HUES48 (cell line): ENCODE measurements at regions not wholly inside any gene's neighbourhood (a gene's known extent, or its start where the extent isn't known, plus 50 kb on each side); places are given as distances from the start of the nearest gene placed in this dataset.
"Not testable (repeated sequence)": the region's sequence is repeated elsewhere in the genome, so short reads cannot be mapped to it uniquely, and the experiment has no call there.

Source experiments
- H3K27ac ChIP-seq: one replicate; pipeline ENCODE4 v1.7.0; 2013; ENCODE audit warnings: low read depth, low read length, inconsistent platforms
- H3K27me3 ChIP-seq: 2 replicates; pipeline ENCODE4 v1.6.1; 2013; ENCODE audit warnings: mild to moderate bottlenecking, low read length; ENCODE audit not compliant: control insufficient read depth, insufficient read depth
- H3K36me3 ChIP-seq: 2 replicates; pipeline ENCODE4 v1.6.1; 2013; ENCODE audit warnings: low read length; ENCODE audit not compliant: control insufficient read depth, insufficient read depth
- H3K4me1 ChIP-seq: 2 replicates; pipeline ENCODE4 v1.6.1; 2013; ENCODE audit warnings: mild to moderate bottlenecking, low read length; ENCODE audit not compliant: control insufficient read depth, insufficient read depth
- H3K4me3 ChIP-seq: 2 replicates; pipeline ENCODE4 v1.5.1; 2013; ENCODE audit warnings: mild to moderate bottlenecking, low read depth, low read length
- H3K9ac ChIP-seq: 2 replicates; pipeline ENCODE4 v1.6.1; 2013; ENCODE audit warnings: mild to moderate bottlenecking, low read depth, low read length, moderate library complexity
- H3K9me3 ChIP-seq: 2 replicates; pipeline ENCODE4 v1.6.1; 2013; ENCODE audit warnings: low read length; ENCODE audit not compliant: control insufficient read depth, insufficient read depth

- Histone ChIP-seq H3K27ac (no peak overlapping the region), H3K9me3 (peaks cover 13% of the 10 kb centered on the region; the same call in 1 of the 2 replicates), H3K4me1 (no peaks in the 10 kb centered on the region), H3K27me3 (no peaks in the 10 kb centered on the region), H3K4me3 (no peak overlapping the region), H3K36me3 (no peaks in the 10 kb centered on the region), H3K9ac (no peak overlapping the region)
These were observed 355.1 kb downstream of the KCNN2 start for GRCh38 chr5:114716955-114717354.

GRCh38 chr5:114704225-114704893 is 342.5 kb downstream of the KCNN2 start:
- H3K9ac ChIP-seq, H3K36me3 ChIP-seq, H3K27ac ChIP-seq, H3K9me3 ChIP-seq, H3K27me3 ChIP-seq, H3K4me3 ChIP-seq, H3K4me1 ChIP-seq: not testable (repeated sequence)

- Histone ChIP-seq H3K27me3 (no peaks in the 10 kb centered on the region), H3K9ac (no peak overlapping the region), H3K36me3 (no peaks in the 10 kb centered on the region), H3K4me1 (no peaks in the 10 kb centered on the region), H3K9me3 (no peaks in the 10 kb centered on the region), H3K4me3 (no peak overlapping the region), H3K27ac (no peak overlapping the region)
These were observed 340.9 kb downstream of the KCNN2 start for GRCh38 chr5:114702731-114703130.

- H3K27me3 ChIP-seq = no peaks in the 10 kb centered on the region
- H3K9ac ChIP-seq = no peak overlapping the region
- no peak overlapping the region for H3K4me3 ChIP-seq
- no peaks in the 10 kb centered on the region for H3K36me3 ChIP-seq
- H3K27ac ChIP-seq = no peak overlapping the region
- H3K4me1 ChIP-seq = no peaks in the 10 kb centered on the region
- H3K9me3 ChIP-seq = no peaks in the 10 kb centered on the region
These were observed 340.3 kb downstream of the KCNN2 start for GRCh38 chr5:114702136-114702535.

- no peaks in the 10 kb centered on the region for H3K27me3 ChIP-seq
- no peaks in the 10 kb centered on the region; the same call in 1 of the 2 replicates for H3K9me3 ChIP-seq
- no peaks in the 10 kb centered on the region for H3K4me1 ChIP-seq
- H3K4me3 ChIP-seq = no peak overlapping the region
- no peak overlapping the region for H3K9ac ChIP-seq
- H3K27ac ChIP-seq = no peak overlapping the region
- no peaks in the 10 kb centered on the region for H3K36me3 ChIP-seq
These were observed 339.0 kb downstream of the KCNN2 start for GRCh38 chr5:114700823-114701222.

- Histone ChIP-seq H3K36me3 (no peaks in the 10 kb centered on the region), H3K9me3 (peaks cover 14% of the 10 kb centered on the region; the same call in 1 of the 2 replicates), H3K27me3 (no peaks in the 10 kb centered on the region), H3K4me3 (no peak overlapping the region), H3K27ac (no peak overlapping the region), H3K9ac (no peak overlapping the region), H3K4me1 (no peaks in the 10 kb centered on the region)
These were observed 333.5 kb downstream of the KCNN2 start for GRCh38 chr5:114695292-114695904.

GRCh38 chr5:114686356-114686755 is 324.5 kb downstream of the KCNN2 start:
- no peaks in the 10 kb centered on the region for H3K9me3 ChIP-seq
- H3K4me3 ChIP-seq = no peak overlapping the region
- H3K4me1 ChIP-seq = no peaks in the 10 kb centered on the region
- H3K27me3 ChIP-seq = no peaks in the 10 kb centered on the region
- H3K36me3 ChIP-seq = no peaks in the 10 kb centered on the region
- H3K27ac ChIP-seq = no peak overlapping the region
- H3K9ac ChIP-seq = no peak overlapping the region

GRCh38 chr5:114678778-114679177 is 316.9 kb downstream of the KCNN2 start:
- H3K9ac ChIP-seq = no peak overlapping the region
- H3K4me1 ChIP-seq = peaks cover 3% of the 10 kb centered on the region; the same call in 1 of the 2 replicates
- H3K9me3 ChIP-seq = no peaks in the 10 kb centered on the region
- H3K36me3 ChIP-seq = no peaks in the 10 kb centered on the region
- no peaks in the 10 kb centered on the region for H3K27me3 ChIP-seq
- H3K4me3 ChIP-seq = no peak overlapping the region
- H3K27ac ChIP-seq = no peak overlapping the region

GRCh38 chr5:114665551-114665950 is 303.7 kb downstream of the KCNN2 start:
- H3K27ac ChIP-seq = no peak overlapping the region
- no peaks in the 10 kb centered on the region for H3K4me1 ChIP-seq
- H3K4me3 ChIP-seq = no peak overlapping the region
- H3K36me3 ChIP-seq = no peaks in the 10 kb centered on the region
- H3K27me3 ChIP-seq = no peaks in the 10 kb centered on the region
- no peaks in the 10 kb centered on the region for H3K9me3 ChIP-seq
- H3K9ac ChIP-seq = no peak overlapping the region

GRCh38 chr5:114660791-114661190 is 298.9 kb downstream of the KCNN2 start:
- no peaks in the 10 kb centered on the region for H3K9me3 ChIP-seq
- no peaks in the 10 kb centered on the region for H3K4me1 ChIP-seq
- no peak overlapping the region for H3K9ac ChIP-seq
- no peak overlapping the region for H3K27ac ChIP-seq
- no peaks in the 10 kb centered on the region for H3K27me3 ChIP-seq
- H3K36me3 ChIP-seq = no peaks in the 10 kb centered on the region
- no peak overlapping the region for H3K4me3 ChIP-seq

- H3K27ac ChIP-seq = no peak overlapping the region
- H3K9me3 ChIP-seq = no peaks in the 10 kb centered on the region
- H3K4me3 ChIP-seq = no peak overlapping the region
- H3K36me3 ChIP-seq = no peaks in the 10 kb centered on the region
- H3K9ac ChIP-seq = no peak overlapping the region
- H3K4me1 ChIP-seq = no peaks in the 10 kb centered on the region
- H3K27me3 ChIP-seq = no peaks in the 10 kb centered on the region
These were observed 296.3 kb downstream of the KCNN2 start for GRCh38 chr5:114658194-114658593.
